Gastrocnemius medialis (tissue), 4 donors: ENCODE measurements at regions not wholly inside any gene's neighbourhood (a gene's known extent, or its start where the extent isn't known, plus 50 kb on each side); places are given as distances from the start of the nearest gene placed in this dataset.

Experiments used
- ATAC-seq, 2 donors: fragments of 150-250 bp; one replicate each; pipeline ENCODE4 v1.9.1; 2016
- DNase-seq, 2 donors: peaks; one replicate each; pipeline ENCODE4 v3.0.0-alpha.2; 2019
- H3K27ac ChIP-seq, 4 donors: fragments of 200-600 bp; sonication (generic); 1 replicate in 1 of 4; 2 replicates in 3 of 4; pipeline ENCODE4 v1.5.1; 2016 to 2018; ENCODE audit warnings: mild to moderate bottlenecking in 2 of 4, moderate library complexity in 1 of 4
- H3K27me3 ChIP-seq, 3 donors: fragments of 200-600 bp; sonication (generic) in 2 of 3; 1 replicate in 1 of 3; 2 replicates in 2 of 3; pipeline versions ENCODE4 v1.5.1 to v1.6.0; 2016 to 2019; ENCODE audit warnings: mild to moderate bottlenecking in 1 of 3, moderate library complexity in 1 of 3
- H3K36me3 ChIP-seq, 2 donors: fragments of 200-600 bp; sonication (generic) in 1 of 2; one replicate each; pipeline ENCODE4 v1.5.1; 2017 to 2018
- H3K4me1 ChIP-seq, 2 donors: fragments of 200-600 bp; sonication (generic) in 1 of 2; one replicate each; pipeline ENCODE4 v1.5.1; 2016 to 2017; ENCODE audit warnings: mild to moderate bottlenecking in 2 of 2
- H3K4me3 ChIP-seq, 4 donors: fragments of 200-600 bp; sonication (generic) in 3 of 4; 1 replicate in 1 of 4; 2 replicates in 3 of 4; pipeline ENCODE4 v1.5.1; 2016 to 2019; ENCODE audit warnings: mild to moderate bottlenecking in 2 of 4
- H3K9me3 ChIP-seq, 3 donors: fragments of 200-600 bp; sonication (generic) in 2 of 3; 1 replicate in 1 of 3; 2 replicates in 2 of 3; pipeline ENCODE4 v1.5.1; 2016 to 2019
- POLR2A ChIP-seq, 2 donors: fragments of 450-650 bp; IDR thresholded peaks; one replicate each; pipeline ENCODE4 v1.6.1; 2017; ENCODE audit warnings: antibody characterized with exemption in 2 of 2, mild to moderate bottlenecking in 2 of 2, moderate library complexity in 2 of 2
- in situ Hi-C, 4 donors: fragments of 200-750 bp; cut with MboI; loops; one replicate each; pipeline versions ENCODE4 v1.15.0 to v1.8.0; 2017; ENCODE audit warnings: low sequenced_read_pairs in 4 of 4
- intact Hi-C: fragments of 100-400 bp; cut with DNase I; formaldehyde crosslinking; loops from one replicate; pipeline ENCODE4 v1.15.1; 2023; ENCODE audit warnings: low total_unique reads
- TF ChIP-seq, protein P1 (sequence below), 5 experiments: fragments of 450-650 bp in 3 of 5; fragments of 200-600 bp in 2 of 5; sonication (generic) in 2 of 5; IDR thresholded peaks in 4 of 5; conservative IDR thresholded peaks in 1 of 5; 1 replicate in 4 of 5; 2 replicates in 1 of 5; pipeline ENCODE4 v1.5.1; 2016 to 2019; ENCODE audit warnings: antibody characterized with exemption in 5 of 5, mild to moderate bottlenecking in 3 of 5, moderate library complexity in 3 of 5

DNA sequence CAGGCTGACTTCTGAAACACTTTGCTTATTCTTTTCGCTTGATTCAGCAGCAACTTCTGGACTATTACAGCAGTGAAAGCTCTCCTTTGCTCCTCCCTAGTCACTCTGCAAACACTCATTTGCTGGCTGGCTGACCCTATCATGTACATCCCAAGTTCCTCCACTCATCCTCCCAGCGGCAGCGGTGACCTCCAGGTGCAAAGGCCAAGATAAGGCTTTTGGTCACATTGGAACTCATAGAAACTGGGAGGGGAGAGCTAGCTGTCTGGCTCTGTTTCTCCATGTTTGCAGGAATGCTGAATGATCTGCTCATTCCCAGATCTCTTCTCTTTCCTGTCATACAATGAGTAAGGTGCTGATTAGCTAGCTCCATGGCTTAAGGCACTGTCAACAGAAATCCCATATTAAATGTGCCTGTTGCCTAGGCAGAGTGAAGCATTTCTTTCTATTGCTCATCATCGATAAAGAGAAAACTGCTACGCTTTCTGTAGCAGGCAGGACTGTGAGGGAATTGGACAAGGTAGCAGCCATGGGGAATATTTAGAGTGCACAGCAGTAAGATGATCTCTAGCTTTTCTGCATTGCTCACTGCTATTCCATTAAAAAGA is 250.5 kb upstream of the PDE4D start:
- intact Hi-C loops = no loop called here
- H3K27ac ChIP-seq = no peak overlapping the region
- DNase-seq (no peak), ATAC-seq (no peak)
- in situ Hi-C loops = no loop called here
- H3K4me3 ChIP-seq = no peak overlapping the region
- TF ChIP-seq, protein P1, sequence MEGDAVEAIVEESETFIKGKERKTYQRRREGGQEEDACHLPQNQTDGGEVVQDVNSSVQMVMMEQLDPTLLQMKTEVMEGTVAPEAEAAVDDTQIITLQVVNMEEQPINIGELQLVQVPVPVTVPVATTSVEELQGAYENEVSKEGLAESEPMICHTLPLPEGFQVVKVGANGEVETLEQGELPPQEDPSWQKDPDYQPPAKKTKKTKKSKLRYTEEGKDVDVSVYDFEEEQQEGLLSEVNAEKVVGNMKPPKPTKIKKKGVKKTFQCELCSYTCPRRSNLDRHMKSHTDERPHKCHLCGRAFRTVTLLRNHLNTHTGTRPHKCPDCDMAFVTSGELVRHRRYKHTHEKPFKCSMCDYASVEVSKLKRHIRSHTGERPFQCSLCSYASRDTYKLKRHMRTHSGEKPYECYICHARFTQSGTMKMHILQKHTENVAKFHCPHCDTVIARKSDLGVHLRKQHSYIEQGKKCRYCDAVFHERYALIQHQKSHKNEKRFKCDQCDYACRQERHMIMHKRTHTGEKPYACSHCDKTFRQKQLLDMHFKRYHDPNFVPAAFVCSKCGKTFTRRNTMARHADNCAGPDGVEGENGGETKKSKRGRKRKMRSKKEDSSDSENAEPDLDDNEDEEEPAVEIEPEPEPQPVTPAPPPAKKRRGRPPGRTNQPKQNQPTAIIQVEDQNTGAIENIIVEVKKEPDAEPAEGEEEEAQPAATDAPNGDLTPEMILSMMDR (IDR thresholded peaks at IDR 0.05 in 4 of 5, conservative IDR thresholded peaks at IDR 0.05 in 1 of 5) = no peak
- no peak for TF ChIP-seq POLR2A (IDR thresholded peaks at IDR 0.05)
- H3K36me3 ChIP-seq = no peaks in the 10 kb centered on the region
- H3K27me3 ChIP-seq = no peaks in the 10 kb centered on the region
- H3K9me3 ChIP-seq = no peaks in the 10 kb centered on the region
- H3K4me1 ChIP-seq = no peaks in the 10 kb centered on the region

DNA sequence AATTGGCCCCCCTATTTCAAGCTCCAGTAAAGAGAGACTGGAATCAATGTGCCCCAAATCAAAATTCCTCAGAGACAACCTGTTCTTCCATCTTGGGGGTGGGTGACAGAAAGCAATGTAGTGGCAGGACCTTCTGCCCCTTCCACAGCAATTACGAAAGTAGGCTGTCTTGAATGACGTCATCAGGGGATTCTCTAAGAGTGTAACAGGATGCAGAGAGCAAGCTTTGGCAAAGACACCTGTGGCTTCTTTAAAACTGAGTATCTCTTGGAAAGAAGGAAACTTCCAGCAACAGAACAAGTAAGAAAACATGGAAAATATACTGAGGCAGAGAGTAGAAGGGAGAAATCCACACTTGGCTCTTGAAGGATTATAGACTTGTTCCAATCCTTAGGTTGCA is 247.6 kb upstream of the PDE4D start:
- no peak for ATAC-seq
- no peaks in the 10 kb centered on the region for H3K27me3 ChIP-seq
- no peaks in the 10 kb centered on the region for H3K4me1 ChIP-seq
- no peaks in the 10 kb centered on the region for H3K9me3 ChIP-seq
- in situ Hi-C loops (no loop called here), intact Hi-C loops (no loop called here)
- no peak for DNase-seq
- H3K27ac ChIP-seq = no peak overlapping the region
- no peak overlapping the region for H3K4me3 ChIP-seq
- H3K36me3 ChIP-seq = no peaks in the 10 kb centered on the region
- TF ChIP-seq POLR2A (IDR thresholded peaks at IDR 0.05) = no peak
- TF ChIP-seq, protein P1 (IDR thresholded peaks at IDR 0.05 in 4 of 5, conservative IDR thresholded peaks at IDR 0.05 in 1 of 5) = no peak

DNA sequence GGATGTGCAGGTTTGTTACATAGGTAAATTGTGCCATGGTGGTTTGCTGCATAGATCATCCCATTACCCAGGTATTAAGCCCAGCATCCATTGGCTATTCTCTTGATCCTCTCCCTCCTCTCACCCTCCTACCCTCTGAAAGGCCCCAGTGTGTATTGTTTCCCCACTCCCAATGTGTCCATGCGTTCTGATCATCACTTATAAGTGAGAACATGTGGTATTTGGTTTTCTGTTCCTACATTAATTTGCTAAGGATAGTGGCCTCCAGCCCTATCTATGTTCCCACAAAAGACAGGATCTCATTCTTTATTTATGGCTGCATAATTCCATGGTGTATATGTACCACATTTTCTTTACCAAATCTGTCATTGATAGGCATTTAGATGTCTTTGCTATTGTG is 243.3 kb upstream of the PDE4D start:
- in situ Hi-C loops = no loop called here
- H3K4me1 ChIP-seq = no peaks in the 10 kb centered on the region
- TF ChIP-seq POLR2A (IDR thresholded peaks at IDR 0.05) = no peak
- TF ChIP-seq, protein P1 (IDR thresholded peaks at IDR 0.05 in 4 of 5, conservative IDR thresholded peaks at IDR 0.05 in 1 of 5) = no peak
- H3K27ac ChIP-seq = no peak overlapping the region
- H3K36me3 ChIP-seq = no peaks in the 10 kb centered on the region
- no peak for DNase-seq
- no peaks in the 10 kb centered on the region for H3K27me3 ChIP-seq
- ATAC-seq = no peak
- H3K4me3 ChIP-seq = no peak overlapping the region
- H3K9me3 ChIP-seq = no peaks in the 10 kb centered on the region
- intact Hi-C loops = no loop called here

DNA sequence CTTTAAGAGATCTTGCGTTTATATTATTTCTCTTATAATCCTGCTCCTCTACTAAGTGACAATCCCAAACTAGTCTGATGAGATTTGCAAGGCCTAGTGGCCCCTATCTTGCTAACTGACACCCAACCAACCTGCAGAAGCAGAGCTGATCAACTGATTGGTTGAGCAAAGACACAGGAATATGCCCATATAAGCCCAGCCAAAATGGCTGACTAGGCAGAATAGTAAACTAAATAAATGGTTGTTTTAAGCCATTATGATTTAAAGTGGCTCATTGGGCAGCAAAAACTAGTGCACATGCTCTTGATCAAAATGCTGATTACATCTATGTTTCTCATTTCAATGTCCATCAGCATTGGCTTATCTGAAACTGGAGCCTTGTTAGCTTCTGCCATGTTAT is 238.0 kb upstream of the PDE4D start:
- no peak overlapping the region for H3K4me3 ChIP-seq
- H3K27me3 ChIP-seq = no peaks in the 10 kb centered on the region
- TF ChIP-seq, protein P1 (IDR thresholded peaks at IDR 0.05 in 4 of 5, conservative IDR thresholded peaks at IDR 0.05 in 1 of 5) = no peak
- no peak for TF ChIP-seq POLR2A (IDR thresholded peaks at IDR 0.05)
- no peak overlapping the region for H3K27ac ChIP-seq
- intact Hi-C loops = no loop called here
- DNase-seq = no peak
- ATAC-seq = no peak
- no peaks in the 10 kb centered on the region for H3K4me1 ChIP-seq
- in situ Hi-C loops = no loop called here
- no peaks in the 10 kb centered on the region for H3K36me3 ChIP-seq
- H3K9me3 ChIP-seq = no peaks in the 10 kb centered on the region

DNA sequence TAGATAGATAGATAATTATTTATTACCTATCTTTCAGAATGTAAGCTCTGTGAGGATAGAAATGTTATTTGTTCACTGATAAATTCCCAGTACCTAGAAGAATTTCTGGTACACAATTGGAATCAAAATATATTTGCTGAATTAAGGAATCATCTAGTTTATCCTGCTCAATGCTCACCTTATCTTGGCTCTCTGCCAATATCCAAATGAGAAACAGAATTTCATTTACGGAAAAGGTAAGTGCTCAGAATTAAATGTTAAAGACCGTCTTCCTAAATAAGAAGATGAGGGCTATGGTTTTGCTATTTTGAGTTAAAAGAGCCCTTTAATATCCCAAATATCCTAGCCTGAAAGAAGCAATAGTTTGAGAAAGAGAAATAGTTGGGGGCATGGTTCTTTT is 232.1 kb upstream of the PDE4D start:
- ATAC-seq (no peak), DNase-seq (no peak)
- TF ChIP-seq, protein P1 (IDR thresholded peaks at IDR 0.05 in 4 of 5, conservative IDR thresholded peaks at IDR 0.05 in 1 of 5) = no peak
- TF ChIP-seq POLR2A (IDR thresholded peaks at IDR 0.05) = no peak
- in situ Hi-C loops (no loop called here), intact Hi-C loops (no loop called here)
- H3K4me1 ChIP-seq = no peaks in the 10 kb centered on the region
- no peaks in the 10 kb centered on the region for H3K27me3 ChIP-seq
- no peaks in the 10 kb centered on the region for H3K9me3 ChIP-seq
- H3K4me3 ChIP-seq = no peak overlapping the region
- no peaks in the 10 kb centered on the region for H3K36me3 ChIP-seq
- H3K27ac ChIP-seq = no peak overlapping the region
